Loucy (cell line): ENCODE measurements at regions not wholly inside any gene's neighbourhood (a gene's known extent, or its start where the extent isn't known, plus 50 kb on each side); places are given as distances from the start of the nearest gene placed in this dataset.

ENCODE experiments used
- H2AFZ ChIP-seq: fragments of 200-600 bp; sonication (generic); 2 replicates; pipeline ENCODE4 v1.6.0; 2016; ENCODE audit warnings: antibody characterized with exemption, mild to moderate bottlenecking, low read length, moderate library complexity
- H3F3A ChIP-seq: fragments of 200-600 bp; 2 replicates; pipeline ENCODE4 v1.6.0; 2016; ENCODE audit warnings: antibody characterized with exemption, low read depth, mild to moderate bottlenecking
- H3K27me3 ChIP-seq: fragments of 200-600 bp; sonication (generic); 2 replicates; pipeline ENCODE4 v1.6.1; 2014; ENCODE audit warnings: low read length, mild to moderate bottlenecking; ENCODE audit not compliant: insufficient read depth, poor library complexity, severe bottlenecking
- H3K36me3 ChIP-seq: fragments of 200-600 bp; sonication (generic); 2 replicates; pipeline ENCODE4 v1.6.1; 2016; ENCODE audit warnings: low read length; ENCODE audit not compliant: insufficient read depth
- H3K4me1 ChIP-seq: fragments of 200-600 bp; sonication (generic); 2 replicates; pipeline ENCODE4 v1.5.1; 2014; ENCODE audit warnings: low read length, mild to moderate bottlenecking; ENCODE audit not compliant: insufficient read depth, poor library complexity, severe bottlenecking
- H3K4me2 ChIP-seq: fragments of 200-600 bp; sonication (generic); 2 replicates; pipeline ENCODE4 v1.6.0; 2014; ENCODE audit warnings: antibody characterized with exemption, low read length, low read depth, mild to moderate bottlenecking; ENCODE audit not compliant: poor library complexity, severe bottlenecking
- H3K4me3 ChIP-seq: fragments of 200-600 bp; sonication (generic); 2 replicates; pipeline ENCODE4 v1.5.1; 2014; ENCODE audit warnings: low read length, mild to moderate bottlenecking, mixed read lengths; ENCODE audit not compliant: poor library complexity, severe bottlenecking
- H3K79me2 ChIP-seq: fragments of 200-600 bp; sonication (generic); 2 replicates; pipeline ENCODE4 v1.6.1; 2014; ENCODE audit warnings: low read length; ENCODE audit not compliant: insufficient read depth
- H3K9ac ChIP-seq: fragments of 200-600 bp; sonication (generic); 2 replicates; pipeline ENCODE4 v1.6.0; 2014; ENCODE audit warnings: mild to moderate bottlenecking, low read depth, low read length, moderate library complexity; ENCODE audit not compliant: poor library complexity, severe bottlenecking
- H3K9me2 ChIP-seq: fragments of 200-600 bp; sonication (generic); replicated peaks from 2 replicates; pipeline ENCODE4 v1.6.1; 2016; ENCODE audit warnings: low read depth, low read length, mixed read lengths
- H3K9me3 ChIP-seq: fragments of 200-600 bp; sonication (generic); 2 replicates; pipeline ENCODE4 v1.6.1; 2014; ENCODE audit warnings: mild to moderate bottlenecking, antibody characterized with exemption, low read length, low read depth; ENCODE audit not compliant: insufficient read depth
- H4K20me1 ChIP-seq: fragments of 200-600 bp; sonication (generic); 2 replicates; pipeline ENCODE4 v1.6.0; 2014; ENCODE audit warnings: antibody characterized with exemption, low read length, mild to moderate bottlenecking; ENCODE audit not compliant: insufficient read depth, poor library complexity, severe bottlenecking
- CTCF ChIP-seq: fragments of 200-600 bp; sonication (generic); conservative IDR thresholded peaks from 2 replicates; pipeline ENCODE4 v1.5.1; 2014; ENCODE audit warnings: mild to moderate bottlenecking, antibody characterized with exemption, low read length
- EZH2phosphoT487 ChIP-seq: fragments of 200-600 bp; IDR thresholded peaks from 2 replicates; pipeline ENCODE4 v1.6.1; 2018; ENCODE audit warnings: antibody characterized with exemption, mild to moderate bottlenecking, moderate library complexity, borderline replicate concordance

GRCh38 chr12:92063641-92064040 lies 82.0 kb downstream of the BTG1 start:
- Histone ChIP-seq H3K9ac (no peak overlapping the region), H2AFZ (no peak overlapping the region), H4K20me1 (no peaks in the 10 kb centered on the region), H3K4me2 (no peak overlapping the region), H3K36me3 (no peaks in the 10 kb centered on the region), H3K27me3 (no peaks in the 10 kb centered on the region), H3K79me2 (no peaks in the 10 kb centered on the region), H3K9me3 (no peaks in the 10 kb centered on the region), H3F3A (no peaks in the 10 kb centered on the region), H3K9me2 (no peaks in the 10 kb centered on the region), H3K4me3 (no peak overlapping the region), H3K4me1 (no peaks in the 10 kb centered on the region)
- TF ChIP-seq CTCF (no peak), EZH2phosphoT487 (no peak)

- no peaks in the 10 kb centered on the region for H4K20me1 ChIP-seq
- H3K9ac ChIP-seq: no peak overlapping the region
- no peak overlapping the region for H3K4me2 ChIP-seq
- H3K36me3 ChIP-seq: no peaks in the 10 kb centered on the region
- TF ChIP-seq CTCF (no peak), EZH2phosphoT487 (no peak)
- H3K79me2 ChIP-seq: no peaks in the 10 kb centered on the region
- no peaks in the 10 kb centered on the region for H3F3A ChIP-seq
- no peaks in the 10 kb centered on the region for H3K4me1 ChIP-seq
- H3K27me3 ChIP-seq: no peaks in the 10 kb centered on the region
- H2AFZ ChIP-seq: no peak overlapping the region
- H3K4me3 ChIP-seq: no peak overlapping the region
- H3K9me2 ChIP-seq: no peaks in the 10 kb centered on the region
- H3K9me3 ChIP-seq: no peaks in the 10 kb centered on the region
Measured at GRCh38 chr12:92062539-92063493, 82.8 kb downstream of the BTG1 start.

GRCh38 chr12:92061061-92061460 lies 84.6 kb downstream of the BTG1 start:
- H3K4me2 ChIP-seq: no peak overlapping the region
- H3K4me1 ChIP-seq: no peaks in the 10 kb centered on the region
- H3K4me3 ChIP-seq: no peak overlapping the region
- no peaks in the 10 kb centered on the region for H4K20me1 ChIP-seq
- no peaks in the 10 kb centered on the region for H3F3A ChIP-seq
- H3K9me3 ChIP-seq: no peaks in the 10 kb centered on the region
- TF ChIP-seq EZH2phosphoT487 (no peak), CTCF (no peak)
- H2AFZ ChIP-seq: no peak overlapping the region
- H3K36me3 ChIP-seq: no peaks in the 10 kb centered on the region
- no peaks in the 10 kb centered on the region for H3K9me2 ChIP-seq
- no peaks in the 10 kb centered on the region for H3K27me3 ChIP-seq
- no peaks in the 10 kb centered on the region for H3K79me2 ChIP-seq
- H3K9ac ChIP-seq: no peak overlapping the region
